PFSK-1 (cell line): ENCODE measurements at regions not wholly inside any gene's neighbourhood (a gene's known extent, or its start where the extent isn't known, plus 50 kb on each side); places are given as distances from the start of the nearest gene placed in this dataset.

Experiments used
- FOXP2 ChIP-seq: optimal IDR thresholded peaks from 2 replicates; pipeline ENCODE3; 2011; ENCODE audit warnings: borderline replicate concordance, control low read depth, inconsistent platforms; ENCODE audit not compliant: insufficient read depth; ENCODE audit errors: extremely low read length, extremely low read depth
- POLR2AphosphoS5 ChIP-seq: IDR thresholded peaks from 2 replicates; pipeline ENCODE4 v1.6.1; 2012; ENCODE audit warnings: low read depth, mild to moderate bottlenecking, control low read depth, low read length, moderate library complexity
- REST ChIP-seq, 2 experiments: IDR thresholded peaks; 2 replicates each; pipeline versions ENCODE4 v1.6.1 to v1.8.0; 2011 to 2012; ENCODE audit warnings: low read depth in 2 of 2, low read length in 2 of 2, control low read depth in 1 of 2, inconsistent platforms in 1 of 2, mild to moderate bottlenecking in 1 of 2, moderate library complexity in 1 of 2; ENCODE audit not compliant: insufficient read depth in 1 of 2
- SIN3A ChIP-seq: IDR thresholded peaks from 2 replicates; pipeline ENCODE4 v1.6.1; 2012; ENCODE audit warnings: mild to moderate bottlenecking, low read length, moderate library complexity, borderline replicate concordance; ENCODE audit not compliant: insufficient read depth
- TAF1 ChIP-seq: IDR thresholded peaks from 2 replicates; pipeline ENCODE4 v1.6.1; 2012; ENCODE audit warnings: low read length, control low read depth, borderline replicate concordance; ENCODE audit not compliant: insufficient read depth

- TF ChIP-seq POLR2AphosphoS5 = no peak
- TF ChIP-seq TAF1 = no peak
- TF ChIP-seq REST (IDR thresholded peaks at IDR 0.05; ENCODE audit: insufficient read depth in 1 of 2, low read depth in 2 of 2, low read length in 2 of 2) = no peak
- TF ChIP-seq FOXP2 = no peak
Measured at GRCh38 chr12:93166541-93167307, 211.0 kb upstream of the NUDT4 start.

DNA sequence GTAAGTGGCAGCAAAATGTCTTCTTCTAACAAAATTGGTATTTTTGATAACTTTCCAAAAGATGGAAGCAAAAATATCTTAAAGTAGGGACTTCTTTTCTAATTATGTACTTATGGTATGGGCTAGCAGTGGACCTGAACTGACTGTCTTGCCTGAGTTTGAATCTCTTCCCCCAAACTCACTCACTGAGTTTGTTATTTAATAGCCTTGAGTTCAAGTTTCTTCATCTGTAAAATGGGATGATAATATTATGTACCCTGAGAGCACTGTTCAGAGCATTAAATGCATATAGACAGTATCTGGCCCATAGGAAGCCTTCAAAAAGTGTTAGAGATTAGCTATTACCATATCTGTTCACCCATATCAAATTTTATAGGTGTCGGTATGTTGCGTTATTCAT lies 210.4 kb upstream of the NUDT4 start:
- TF ChIP-seq POLR2AphosphoS5 = no peak
- no peak for TF ChIP-seq REST (IDR thresholded peaks at IDR 0.05; ENCODE audit: insufficient read depth in 1 of 2, low read depth in 2 of 2, low read length in 2 of 2)

DNA sequence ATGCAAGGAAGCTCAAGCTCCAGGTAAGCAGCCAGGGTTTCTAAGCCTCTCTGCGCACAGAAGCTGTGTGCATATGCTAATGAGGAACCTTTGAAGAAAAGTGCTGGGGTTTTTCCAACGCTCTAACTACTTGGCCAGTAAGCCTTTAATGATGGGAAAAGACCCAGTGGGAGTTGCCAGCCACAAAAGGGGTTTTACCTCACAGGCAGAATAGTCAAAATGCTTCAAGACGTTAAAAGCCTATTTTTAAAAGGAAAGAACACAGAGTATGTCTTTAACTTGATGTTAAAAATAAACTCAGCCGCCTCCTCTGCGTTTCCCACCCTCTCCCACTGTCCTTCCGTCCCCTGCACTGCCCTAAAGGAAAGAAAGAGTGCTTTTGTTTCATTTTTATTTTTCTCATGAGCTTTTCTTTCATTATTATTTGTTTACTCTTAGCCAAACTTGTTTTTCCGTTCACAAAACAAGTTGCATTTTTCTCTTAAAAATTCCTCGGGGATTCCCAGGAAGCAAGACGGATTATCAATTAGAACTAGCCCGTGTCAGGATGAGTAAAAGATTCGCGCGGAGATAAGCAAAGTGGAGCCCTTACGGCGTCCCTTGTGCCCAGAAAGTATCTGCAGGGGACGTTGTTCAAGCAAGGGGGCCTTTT lies 209.8 kb upstream of the NUDT4 start:
- no peak for TF ChIP-seq SIN3A
- no peak for TF ChIP-seq POLR2AphosphoS5
- TF ChIP-seq TAF1 = no peak
- TF ChIP-seq FOXP2 = no peak

GRCh38 chr12:93168751-93169150 lies 209.0 kb upstream of the NUDT4 start:
- TF ChIP-seq SIN3A (no peak), REST (IDR thresholded peaks at IDR 0.05; ENCODE audit: insufficient read depth in 1 of 2, low read depth in 2 of 2, low read length in 2 of 2) (no peak), POLR2AphosphoS5 (no peak), TAF1 (no peak), FOXP2 (no peak)

GRCh38 chr12:93169536-93169935 lies 208.2 kb upstream of the NUDT4 start:
- no peak for TF ChIP-seq SIN3A
- no peak for TF ChIP-seq FOXP2
- no peak for TF ChIP-seq TAF1
- TF ChIP-seq POLR2AphosphoS5 = no peak
- no peak for TF ChIP-seq REST (IDR thresholded peaks at IDR 0.05; ENCODE audit: insufficient read depth in 1 of 2, low read depth in 2 of 2, low read length in 2 of 2)
